ENCODE measurements at regions not wholly inside any gene's neighbourhood (a gene's known extent, or its start where the extent isn't known, plus 50 kb on each side); places are given as distances from the start of the nearest gene placed in this dataset.

- no peak for TF ChIP-seq EP300 (IDR thresholded peaks at IDR 0.05; ENCODE audit: borderline replicate concordance)
- TF ChIP-seq REST (IDR thresholded peaks at IDR 0.05; ENCODE audit: low read depth) = no peak
- TF ChIP-seq TAF1 (IDR thresholded peaks at IDR 0.05; ENCODE audit: low read depth) = no peak
- TF ChIP-seq YY1 (IDR thresholded peaks at IDR 0.05; ENCODE audit: low read depth) = no peak
- TF ChIP-seq ZBTB7A (IDR thresholded peaks at IDR 0.05; ENCODE audit: low read depth) = no peak
These were observed 51.3 kb upstream of the RUNX1 start for GRCh38 chr21:35100349-35100811.

- TF ChIP-seq EGR1 (IDR thresholded peaks at IDR 0.05) (no peak), NFIC (IDR thresholded peaks at IDR 0.05) (no peak), RAD21 (IDR thresholded peaks at IDR 0.05; ENCODE audit: low read depth) (no peak), MAX (IDR thresholded peaks at IDR 0.05) (no peak), FOXM1 (IDR thresholded peaks at IDR 0.05; ENCODE audit: borderline replicate concordance, low read depth) (no peak), TEAD4 (IDR thresholded peaks at IDR 0.05) (no peak), CEBPB (IDR thresholded peaks at IDR 0.05) (no peak), EP300 (IDR thresholded peaks at IDR 0.05; ENCODE audit: borderline replicate concordance) (no peak), REST (IDR thresholded peaks at IDR 0.05; ENCODE audit: low read depth) (no peak), CREB1 (IDR thresholded peaks at IDR 0.05; ENCODE audit: low read depth) (no peak), USF1 (IDR thresholded peaks at IDR 0.05) (no peak), YY1 (IDR thresholded peaks at IDR 0.05; ENCODE audit: low read depth) (no peak), TCF12 (IDR thresholded peaks at IDR 0.05; ENCODE audit: low read depth) (no peak), ZBTB7A (IDR thresholded peaks at IDR 0.05; ENCODE audit: low read depth) (no peak), TAF1 (IDR thresholded peaks at IDR 0.05; ENCODE audit: low read depth) (no peak)
These were observed 50.2 kb upstream of the RUNX1 start for GRCh38 chr21:35099310-35099709.

All from Ishikawa (cell line).